ENCODE measurements at regions not wholly inside any gene's neighbourhood (a gene's known extent, or its start where the extent isn't known, plus 50 kb on each side); places are given as distances from the start of the nearest gene placed in this dataset.

- ATAC-seq (no peak), FAIRE-seq (no peak)
- no peak overlapping the region for H3K9ac ChIP-seq (ENCODE audit: insufficient read depth in 1 of 2, low read depth in 2 of 2, low read length in 2 of 2)
These were observed 390.7 kb downstream of the LRATD1 start for GRCh38 chr2:15023221-15023620.

GRCh38 chr2:15028406-15028805, 395.9 kb downstream of the LRATD1 start:
- in situ Hi-C loops (cut with MboI) = no loop called here
- Histone ChIP-seq H3K27me3 (ENCODE audit: control insufficient read depth in 2 of 2, insufficient read depth in 2 of 2, low read length in 2 of 2) (no peaks in the 10 kb centered on the region), H4K20me1 (replicated peaks; ENCODE audit: control insufficient read depth, insufficient read depth, low read length) (no peaks in the 10 kb centered on the region), H3K79me2 (ENCODE audit: control insufficient read depth, insufficient read depth, low read length) (no peaks in the 10 kb centered on the region), H3K4me1 (replicated peaks in 1 of 2; ENCODE audit: control insufficient read depth in 2 of 2, insufficient read depth in 2 of 2, low read length in 2 of 2) (no peaks in the 10 kb centered on the region), H3K4me2 (ENCODE audit: insufficient read depth, low read length) (no peak overlapping the region), H3K9ac (ENCODE audit: insufficient read depth in 1 of 2, low read depth in 2 of 2, low read length in 2 of 2) (no peak overlapping the region), H3K9me1 (ENCODE audit: control insufficient read depth, insufficient read depth, low read length) (no peaks in the 10 kb centered on the region), H3K36me3 (ENCODE audit: control insufficient read depth, insufficient read depth, low read length) (no peaks in the 10 kb centered on the region), H3K9me3 (replicated peaks; ENCODE audit: control insufficient read depth, insufficient read depth, low read depth, low read length) (no peaks in the 10 kb centered on the region), H2AFZ (ENCODE audit: low read depth, low read length) (no peak overlapping the region), H3K27ac (ENCODE audit: extremely low read depth, low read depth, low read length) (no peak overlapping the region), H3K4me3 (no peak overlapping the region)
- POLR2A ChIA-PET = no interaction called here
- no TSS peak for BruUV-seq (replicated peaks)
- intact Hi-C loops (cut with micrococcal nuclease) = no loop called here
- ATAC-seq (no peak), FAIRE-seq (no peak), DNase-seq (ENCODE audit: extremely low read depth in 1 of 4, low spot score in 3 of 4) (no peak)
- TF ChIP-seq HNRNPH1 (optimal IDR thresholded peaks at IDR 0.05; ENCODE audit: low read depth, low read length) (no peak), RAD21 (CRISPR knock-in tag; conservative IDR thresholded peaks at IDR 0.05 in 1 of 2, IDR thresholded peaks at IDR 0.05 in 1 of 2) (no peak), EP400 (IDR thresholded peaks at IDR 0.05) (no peak), TAF9B (IDR thresholded peaks at IDR 0.05; ENCODE audit: partially characterized antibody) (no peak), HNRNPUL1 (IDR thresholded peaks at IDR 0.05; ENCODE audit: low read length) (no peak), HMG20B (CRISPR knock-in tag; IDR thresholded peaks at IDR 0.05) (no peak), ZBTB43 (CRISPR knock-in tag; IDR thresholded peaks at IDR 0.05) (no peak), ZNF655 (CRISPR knock-in tag; IDR thresholded peaks at IDR 0.05) (no peak)
- WGBS (ENCODE audit: insufficient coverage, low coverage, missing lambda C conversion rate) = 0% methylated on average over 2 of the region's 2 CpGs
- CTCF ChIA-PET (ENCODE audit: low intra/inter-chr PET ratio) = no interaction called here

More at GRCh38 chr2:15023221-15023620, 390.7 kb downstream of the LRATD1 start:
- Histone ChIP-seq H3K27me3 (ENCODE audit: control insufficient read depth in 2 of 2, insufficient read depth in 2 of 2, low read length in 2 of 2) (no peaks in the 10 kb centered on the region), H3K4me2 (ENCODE audit: insufficient read depth, low read length) (no peak overlapping the region), H3K4me1 (replicated peaks in 1 of 2; ENCODE audit: control insufficient read depth in 2 of 2, insufficient read depth in 2 of 2, low read length in 2 of 2) (no peaks in the 10 kb centered on the region), H4K20me1 (replicated peaks; ENCODE audit: control insufficient read depth, insufficient read depth, low read length) (no peaks in the 10 kb centered on the region), H2AFZ (ENCODE audit: low read depth, low read length) (no peak overlapping the region), H3K27ac (ENCODE audit: extremely low read depth, low read depth, low read length) (no peak overlapping the region), H3K4me3 (no peak overlapping the region), H3K9me1 (ENCODE audit: control insufficient read depth, insufficient read depth, low read length) (no peaks in the 10 kb centered on the region), H3K79me2 (ENCODE audit: control insufficient read depth, insufficient read depth, low read length) (no peaks in the 10 kb centered on the region), H3K9me3 (replicated peaks; ENCODE audit: control insufficient read depth, insufficient read depth, low read depth, low read length) (no peaks in the 10 kb centered on the region), H3K36me3 (ENCODE audit: control insufficient read depth, insufficient read depth, low read length) (no peaks in the 10 kb centered on the region)
- intact Hi-C loops (cut with micrococcal nuclease) = no loop called here
- in situ Hi-C loops (cut with MboI) = no loop called here
- WGBS (ENCODE audit: insufficient coverage, low coverage, missing lambda C conversion rate) = 0% methylated on average over 1 of the region's 1 CpG
- no TSS peak for BruUV-seq (replicated peaks)
- ChIA-PET CTCF (ENCODE audit: low intra/inter-chr PET ratio) (no interaction called here), POLR2A (no interaction called here)
- no peak for TF ChIP-seq LEF1 (IDR thresholded peaks at IDR 0.05)
- TF ChIP-seq PTBP1 (IDR thresholded peaks at IDR 0.05; ENCODE audit: low read depth, low read length) = no peak
- no peak for DNase-seq (ENCODE audit: extremely low read depth in 1 of 4, low spot score in 3 of 4)

Data from K562 (cell line).